Mucosa of rectum (tissue), 2 donors: ENCODE measurements at regions not wholly inside any gene's neighbourhood (a gene's known extent, or its start where the extent isn't known, plus 50 kb on each side); places are given as distances from the start of the nearest gene placed in this dataset.
A peak's percentile ranks its signal among the peaks of the same experiment; 100 is the strongest.

Experiments
- H3K27ac ChIP-seq, 2 donors: one replicate each; pipeline ENCODE4 v1.7.0; 2013; ENCODE audit warnings: inconsistent platforms in 2 of 2, low read depth in 2 of 2, low read length in 2 of 2
- H3K27me3 ChIP-seq, 2 donors: one replicate each; pipeline ENCODE4 v1.7.0; 2013; ENCODE audit warnings: low read length in 2 of 2; ENCODE audit not compliant: control insufficient read depth in 2 of 2, insufficient read depth in 2 of 2
- H3K36me3 ChIP-seq, 2 donors: one replicate each; pipeline ENCODE4 v1.7.0; 2013; ENCODE audit warnings: low read length in 2 of 2; ENCODE audit not compliant: control insufficient read depth in 2 of 2, insufficient read depth in 2 of 2
- H3K4me1 ChIP-seq, 2 donors: one replicate each; pipeline ENCODE4 v1.7.0; 2013; ENCODE audit warnings: low read length in 2 of 2, mild to moderate bottlenecking in 1 of 2; ENCODE audit not compliant: control insufficient read depth in 2 of 2, insufficient read depth in 2 of 2
- H3K4me3 ChIP-seq, 2 donors: one replicate each; pipeline ENCODE4 v1.7.0; 2013; ENCODE audit warnings: low read length in 2 of 2
- H3K9ac ChIP-seq, 2 donors: one replicate each; pipeline ENCODE4 v1.7.0; 2013; ENCODE audit warnings: low read length in 2 of 2, low read depth in 1 of 2, mild to moderate bottlenecking in 1 of 2
- H3K9me3 ChIP-seq, 2 donors: one replicate each; pipeline ENCODE4 v1.7.0; 2013; ENCODE audit warnings: low read length in 2 of 2; ENCODE audit not compliant: control insufficient read depth in 2 of 2
- donor health status: healthy.
- donor health status: Normal muscosa, but diverticular disease.

- Histone ChIP-seq H3K36me3 (no peaks in the 10 kb centered on the region), H3K4me1 (peaks cover 9 to 15% of the 10 kb centered on the region in 2 donors), H3K9ac (no peak overlapping the region), H3K27me3 (no peaks in the 10 kb centered on the region), H3K9me3 (no peaks in the 10 kb centered on the region), H3K4me3 (no peak overlapping the region), H3K27ac (no peak overlapping the region)
Observed at GRCh38 chr2:16105669-16106281, 165.4 kb downstream of the MYCN start.

GRCh38 chr2:16104949-16105668 lies 164.8 kb downstream of the MYCN start:
- no peak overlapping the region for H3K4me3 ChIP-seq
- no peaks in the 10 kb centered on the region for H3K9me3 ChIP-seq
- H3K9ac ChIP-seq = no peak overlapping the region
- no peak overlapping the region for H3K27ac ChIP-seq
- H3K4me1 ChIP-seq = peaks cover 9 to 15% of the 10 kb centered on the region in 2 donors
- no peaks in the 10 kb centered on the region for H3K36me3 ChIP-seq
- no peaks in the 10 kb centered on the region for H3K27me3 ChIP-seq

GRCh38 chr2:16104315-16104948 lies 164.1 kb downstream of the MYCN start:
- Histone ChIP-seq H3K9ac (no peak overlapping the region), H3K27me3 (no peaks in the 10 kb centered on the region), H3K27ac (no peak overlapping the region), H3K36me3 (no peaks in the 10 kb centered on the region), H3K4me3 (no peak overlapping the region), H3K9me3 (no peaks in the 10 kb centered on the region), H3K4me1 (peaks cover 9 to 15% of the 10 kb centered on the region in 2 donors)

GRCh38 chr2:16103614-16104314 lies 163.4 kb downstream of the MYCN start:
- H3K27me3 ChIP-seq = no peaks in the 10 kb centered on the region
- no peak overlapping the region for H3K4me3 ChIP-seq
- peaks cover 9 to 15% of the 10 kb centered on the region in 2 donors for H3K4me1 ChIP-seq
- H3K36me3 ChIP-seq = no peaks in the 10 kb centered on the region
- no peaks in the 10 kb centered on the region for H3K9me3 ChIP-seq
- H3K27ac ChIP-seq = peak overlapping the region; percentile 56 to 61
- H3K9ac ChIP-seq = no peak overlapping the region

GRCh38 chr2:16102976-16103380 lies 162.6 kb downstream of the MYCN start:
- Histone ChIP-seq H3K9me3 (no peaks in the 10 kb centered on the region), H3K9ac (no peak overlapping the region), H3K4me3 (peak overlapping the region; percentile 13 to 15), H3K36me3 (no peaks in the 10 kb centered on the region), H3K27me3 (no peaks in the 10 kb centered on the region), H3K27ac (peak overlapping the region; percentile 56 to 61), H3K4me1 (peaks cover 9 to 15% of the 10 kb centered on the region in 2 donors)

- peak overlapping the region; percentile 56 to 61 for H3K27ac ChIP-seq
- H3K4me3 ChIP-seq = peak overlapping the region; percentile 13 to 15
- no peaks in the 10 kb centered on the region for H3K36me3 ChIP-seq
- H3K27me3 ChIP-seq = no peaks in the 10 kb centered on the region
- H3K9ac ChIP-seq = no peak overlapping the region
- H3K9me3 ChIP-seq = no peaks in the 10 kb centered on the region
- peaks cover 9 to 15% of the 10 kb centered on the region in 2 donors for H3K4me1 ChIP-seq
Observed at GRCh38 chr2:16102358-16102975, 162.1 kb downstream of the MYCN start.

GRCh38 chr2:16101196-16101595 lies 160.8 kb downstream of the MYCN start:
- no peaks in the 10 kb centered on the region for H3K36me3 ChIP-seq
- no peaks in the 10 kb centered on the region for H3K9me3 ChIP-seq
- peaks cover 14 to 15% of the 10 kb centered on the region in 2 donors for H3K4me1 ChIP-seq
- no peak overlapping the region for H3K27ac ChIP-seq
- no peaks in the 10 kb centered on the region for H3K27me3 ChIP-seq
- H3K4me3 ChIP-seq = no peak overlapping the region
- H3K9ac ChIP-seq = no peak overlapping the region

GRCh38 chr2:16100006-16100405 lies 159.7 kb downstream of the MYCN start:
- Histone ChIP-seq H3K9me3 (no peaks in the 10 kb centered on the region), H3K36me3 (no peaks in the 10 kb centered on the region), H3K9ac (no peak overlapping the region), H3K4me1 (peaks cover 14 to 15% of the 10 kb centered on the region in 2 donors), H3K27me3 (no peaks in the 10 kb centered on the region), H3K27ac (no peak overlapping the region), H3K4me3 (no peak overlapping the region)

GRCh38 chr2:16099326-16099725 lies 159.0 kb downstream of the MYCN start:
- H3K27me3 ChIP-seq = no peaks in the 10 kb centered on the region
- no peak overlapping the region for H3K27ac ChIP-seq
- no peaks in the 10 kb centered on the region for H3K36me3 ChIP-seq
- no peaks in the 10 kb centered on the region for H3K9me3 ChIP-seq
- H3K4me1 ChIP-seq = peaks cover 11 to 14% of the 10 kb centered on the region in 2 donors
- no peak overlapping the region for H3K4me3 ChIP-seq
- no peak overlapping the region for H3K9ac ChIP-seq
